Body of pancreas (tissue), 4 donors: ENCODE measurements at regions not wholly inside any gene's neighbourhood (a gene's known extent, or its start where the extent isn't known, plus 50 kb on each side); places are given as distances from the start of the nearest gene placed in this dataset.

Experiments used
- ATAC-seq: fragments of 150-250 bp; one replicate; pipeline ENCODE4 v1.9.1; 2016
- DNase-seq, 4 donors: peaks; one replicate each; pipeline ENCODE4 v3.0.0-alpha.2; 2019
- H3K27ac ChIP-seq, 4 donors: fragments of 200-600 bp; sonication (generic); 1 replicate in 3 of 4; 2 replicates in 1 of 4; pipeline versions ENCODE4 v1.5.1 to v1.6.1; 2016 to 2019; ENCODE audit warnings: mild to moderate bottlenecking in 1 of 4, mixed read lengths in 1 of 4, moderate library complexity in 1 of 4
- H3K27me3 ChIP-seq, 2 donors: fragments of 200-600 bp; sonication (generic); one replicate each; pipeline ENCODE4 v1.6.0; 2016; ENCODE audit warnings: mild to moderate bottlenecking in 1 of 2
- H3K36me3 ChIP-seq, 2 donors: fragments of 200-600 bp; sonication (generic); replicated peaks in 1 of 2; 2 replicates each; pipeline ENCODE4 v1.5.1; 2016; ENCODE audit warnings: low read depth in 2 of 2; ENCODE audit not compliant: insufficient read depth in 1 of 2
- H3K4me1 ChIP-seq: fragments of 200-600 bp; sonication (generic); one replicate; pipeline ENCODE4 v1.6.0; 2016
- H3K4me3 ChIP-seq, 2 donors: fragments of 200-600 bp; sonication (generic); 1 replicate in 1 of 2; 2 replicates in 1 of 2; pipeline ENCODE4 v1.5.1; 2016 to 2019
- H3K9me3 ChIP-seq, 3 donors: fragments of 200-600 bp; sonication (generic); 1 replicate in 2 of 3; 2 replicates in 1 of 3; pipeline ENCODE4 v1.5.1; 2016
- CTCF ChIP-seq, 7 experiments: fragments of 450-650 bp in 4 of 7; fragments of 200-600 bp in 3 of 7; sonication (generic) in 3 of 7; IDR thresholded peaks; one replicate each; pipeline ENCODE4 v1.5.1; 2016 to 2019; ENCODE audit warnings: antibody characterized with exemption in 7 of 7
- POLR2A ChIP-seq, 3 donors: fragments of 450-650 bp; IDR thresholded peaks; one replicate each; pipeline ENCODE4 v1.6.1; 2016; ENCODE audit warnings: antibody characterized with exemption in 3 of 3, mild to moderate bottlenecking in 2 of 3
- WGBS, 2 donors: methylation state at CpG; one replicate each; pipeline ENCODE4 v1.1.5; 2017; 5-methylcytosine and 5-hydroxymethylcytosine counted together
- intact Hi-C: fragments of 100-400 bp; cut with DNase I; formaldehyde crosslinking; loops from one replicate; pipeline ENCODE4 v1.15.1; 2023

DNA sequence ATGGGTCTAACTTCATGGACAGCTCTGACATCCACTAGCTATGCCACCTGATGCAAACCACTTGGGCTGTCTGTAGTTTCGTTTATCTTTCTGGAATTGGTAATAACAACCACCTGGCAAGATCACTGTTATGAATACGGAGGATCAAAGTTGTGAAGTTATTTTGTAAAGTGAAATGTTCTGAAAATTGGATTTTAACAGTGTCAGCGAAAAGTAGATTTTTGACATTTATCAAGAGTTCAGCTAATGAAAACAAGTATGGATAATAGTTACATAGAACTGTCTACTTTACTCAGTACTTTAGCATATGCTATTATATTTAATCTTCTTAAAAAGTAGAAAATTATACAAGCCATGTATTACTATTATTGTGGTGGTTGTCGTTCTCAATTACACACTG lies 813.8 kb downstream of the RNF144A start:
- no peak overlapping the region for H3K27ac ChIP-seq
- ATAC-seq (no peak), DNase-seq (no peak)
- intact Hi-C loops, result no loop called here
- H3K36me3 ChIP-seq, result no peaks in the 10 kb centered on the region
- H3K9me3 ChIP-seq, result no peaks in the 10 kb centered on the region
- no peaks in the 10 kb centered on the region for H3K4me1 ChIP-seq
- WGBS, 2 donors, result 75 to 82% methylated on average over 4 of the region's 4 CpGs
- H3K27me3 ChIP-seq, result no peaks in the 10 kb centered on the region
- H3K4me3 ChIP-seq, result no peak overlapping the region
- TF ChIP-seq CTCF (IDR thresholded peaks at IDR 0.05) (no peak), POLR2A (IDR thresholded peaks at IDR 0.05) (no peak)

- Histone ChIP-seq H3K4me1 (no peaks in the 10 kb centered on the region), H3K27ac (no peak overlapping the region), H3K27me3 (no peaks in the 10 kb centered on the region), H3K36me3 (no peaks in the 10 kb centered on the region), H3K9me3 (no peaks in the 10 kb centered on the region), H3K4me3 (no peak overlapping the region)
- 87 to 89% methylated on average over 4 to 5 of the region's 5 CpGs for WGBS, 2 donors
- DNase-seq, result no peak
- TF ChIP-seq CTCF (IDR thresholded peaks at IDR 0.05) (no peak), POLR2A (IDR thresholded peaks at IDR 0.05) (no peak)
- intact Hi-C loops, result no loop called here
- ATAC-seq, result no peak
Observed at GRCh38 chr2:7732497-7732896, 815.3 kb downstream of the RNF144A start.

- 51 to 61% methylated on average over 6 of the region's 6 CpGs for WGBS, 2 donors
- no peak for TF ChIP-seq CTCF (IDR thresholded peaks at IDR 0.05)
- TF ChIP-seq POLR2A (IDR thresholded peaks at IDR 0.05), result no peak
- ATAC-seq (no peak), DNase-seq (no peak)
- no peaks in the 10 kb centered on the region for H3K36me3 ChIP-seq
- no peaks in the 10 kb centered on the region for H3K9me3 ChIP-seq
- H3K27ac ChIP-seq, result no peak overlapping the region
- intact Hi-C loops, result no loop called here
- H3K27me3 ChIP-seq, result no peaks in the 10 kb centered on the region
- H3K4me3 ChIP-seq, result no peak overlapping the region
- no peaks in the 10 kb centered on the region for H3K4me1 ChIP-seq
Observed at GRCh38 chr2:7736646-7737305, 819.6 kb downstream of the RNF144A start.

DNA sequence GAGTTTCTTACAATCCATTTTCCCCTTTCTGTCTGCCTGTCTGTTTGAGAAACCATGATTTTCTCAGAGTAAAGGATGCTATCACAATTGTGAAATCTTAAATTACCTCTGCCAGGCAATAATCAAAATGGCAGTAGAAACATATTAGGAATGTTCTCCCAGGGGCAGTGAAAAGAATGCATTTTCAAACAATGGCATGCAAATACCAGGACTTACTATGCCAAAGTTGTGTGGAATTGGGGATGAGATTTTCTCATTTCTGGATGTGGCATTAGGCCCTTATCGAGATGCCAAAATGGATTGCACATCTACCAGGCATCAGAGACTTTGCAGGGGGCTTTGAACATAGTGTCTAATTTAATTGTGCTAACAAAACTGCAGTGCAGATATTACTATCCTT lies 821.4 kb downstream of the RNF144A start:
- no peak overlapping the region for H3K27ac ChIP-seq
- no peaks in the 10 kb centered on the region for H3K27me3 ChIP-seq
- DNase-seq (no peak), ATAC-seq (no peak)
- intact Hi-C loops, result no loop called here
- H3K36me3 ChIP-seq, result no peaks in the 10 kb centered on the region
- H3K4me1 ChIP-seq, result no peaks in the 10 kb centered on the region
- 88% methylated on average over 1 of the region's 1 CpG for WGBS, 2 donors
- H3K9me3 ChIP-seq, result no peaks in the 10 kb centered on the region
- TF ChIP-seq CTCF (IDR thresholded peaks at IDR 0.05) (no peak), POLR2A (IDR thresholded peaks at IDR 0.05) (no peak)
- H3K4me3 ChIP-seq, result no peak overlapping the region

GRCh38 chr2:7740114-7740513 lies 822.9 kb downstream of the RNF144A start:
- Histone ChIP-seq H3K4me1 (no peaks in the 10 kb centered on the region), H3K27me3 (no peaks in the 10 kb centered on the region), H3K27ac (no peak overlapping the region), H3K9me3 (no peaks in the 10 kb centered on the region), H3K4me3 (no peak overlapping the region), H3K36me3 (no peaks in the 10 kb centered on the region)
- intact Hi-C loops, result no loop called here
- TF ChIP-seq POLR2A (IDR thresholded peaks at IDR 0.05) (no peak), CTCF (IDR thresholded peaks at IDR 0.05) (no peak)
- ATAC-seq (no peak), DNase-seq (no peak)
- WGBS, 2 donors, result 93 to 94% methylated on average over 2 of the region's 2 CpGs
